GM21381 (cell line): ENCODE measurements at regions not wholly inside any gene's neighbourhood (a gene's known extent, or its start where the extent isn't known, plus 50 kb on each side); places are given as distances from the start of the nearest gene placed in this dataset.

Experiments
- ATAC-seq: cut with Tn5 transposase; IDR thresholded peaks from one replicate; pipeline ENCODE4 v1.9.1; 2021; ENCODE audit warnings: mild to moderate bottlenecking, moderate library complexity; ENCODE audit not compliant: unreplicated experiment

GRCh38 chr1:58993403-58993802 is 209.6 kb upstream of the JUN start:
- ATAC-seq = no peak

GRCh38 chr1:58994664-58995063 is 210.8 kb upstream of the JUN start:
- ATAC-seq = no peak

- ATAC-seq = peak; percentile 80
These were observed 212.7 kb upstream of the JUN start for GRCh38 chr1:58996341-58997059.

GRCh38 chr1:58997060-58997411 is 213.2 kb upstream of the JUN start:
- ATAC-seq = peak; percentile 56

- ATAC-seq = no peak
These were observed 213.8 kb upstream of the JUN start for GRCh38 chr1:58997637-58998036.

GRCh38 chr1:58999676-59000075 is 215.8 kb upstream of the JUN start:
- no peak for ATAC-seq

- no peak for ATAC-seq
These were observed 220.9 kb upstream of the JUN start for GRCh38 chr1:59004755-59005154.

GRCh38 chr1:59005491-59006288 is 221.8 kb upstream of the JUN start:
- ATAC-seq = peak; percentile 54

GRCh38 chr1:59006289-59006658 is 222.4 kb upstream of the JUN start:
- ATAC-seq = no peak

GRCh38 chr1:59006932-59007331 is 223.1 kb upstream of the JUN start:
- ATAC-seq = no peak

GRCh38 chr1:59007429-59007819 is 223.6 kb upstream of the JUN start:
- no peak for ATAC-seq

- ATAC-seq = peak; percentile 40
These were observed 224.2 kb upstream of the JUN start for GRCh38 chr1:59007820-59008598.

- ATAC-seq = no peak
These were observed 224.9 kb upstream of the JUN start for GRCh38 chr1:59008599-59009347.

GRCh38 chr1:59011663-59012062 is 227.8 kb upstream of the JUN start:
- no peak for ATAC-seq

- ATAC-seq = no peak
These were observed 228.5 kb upstream of the JUN start for GRCh38 chr1:59012378-59012777.

- ATAC-seq = peak; percentile 62
These were observed 229.6 kb upstream of the JUN start for GRCh38 chr1:59013276-59013927.

- ATAC-seq = no peak
These were observed 230.1 kb upstream of the JUN start for GRCh38 chr1:59013928-59014279.

GRCh38 chr1:59014827-59015226 is 231.0 kb upstream of the JUN start:
- no peak for ATAC-seq

GRCh38 chr1:59015708-59016107 is 231.9 kb upstream of the JUN start:
- no peak for ATAC-seq

- no peak for ATAC-seq
These were observed 232.5 kb upstream of the JUN start for GRCh38 chr1:59016390-59016789.
